Large intestine (tissue), 3 donors: ENCODE measurements at regions not wholly inside any gene's neighbourhood (a gene's known extent, or its start where the extent isn't known, plus 50 kb on each side); places are given as distances from the start of the nearest gene placed in this dataset.
A peak's percentile ranks its signal among the peaks of the same experiment; 100 is the strongest.

ENCODE experiments used
- DNase-seq, 2 donors: peaks; one replicate each; pipeline versions ENCODE4 v3.0.0 to v3.0.0-alpha.2; 2013
- H3K27ac ChIP-seq: one replicate; pipeline ENCODE4 v1.5.1; 2013; ENCODE audit warnings: low read length
- H3K27me3 ChIP-seq: 2 replicates; pipeline ENCODE4 v1.6.1; 2013; ENCODE audit warnings: low read length; ENCODE audit not compliant: control insufficient read depth, insufficient read depth
- H3K36me3 ChIP-seq: 2 replicates; pipeline ENCODE4 v1.6.1; 2013; ENCODE audit warnings: low read length; ENCODE audit not compliant: control insufficient read depth, insufficient read depth
- H3K4me1 ChIP-seq: one replicate; pipeline ENCODE4 v1.6.1; 2013; ENCODE audit warnings: low read length; ENCODE audit not compliant: control insufficient read depth, insufficient read depth
- H3K4me3 ChIP-seq: one replicate; pipeline ENCODE4 v1.5.1; 2013; ENCODE audit warnings: low read length
- H3K9me3 ChIP-seq: one replicate; pipeline ENCODE4 v1.6.1; 2013; ENCODE audit warnings: mild to moderate bottlenecking, low read depth, low read length, moderate library complexity; ENCODE audit not compliant: control insufficient read depth
- WGBS: methylation state at CpG from one replicate; pipeline ENCODE4 v1.1.5; 2013; ENCODE audit warnings: low lambda C conversion rate; ENCODE audit not compliant: insufficient coverage; 5-methylcytosine and 5-hydroxymethylcytosine counted together

DNA sequence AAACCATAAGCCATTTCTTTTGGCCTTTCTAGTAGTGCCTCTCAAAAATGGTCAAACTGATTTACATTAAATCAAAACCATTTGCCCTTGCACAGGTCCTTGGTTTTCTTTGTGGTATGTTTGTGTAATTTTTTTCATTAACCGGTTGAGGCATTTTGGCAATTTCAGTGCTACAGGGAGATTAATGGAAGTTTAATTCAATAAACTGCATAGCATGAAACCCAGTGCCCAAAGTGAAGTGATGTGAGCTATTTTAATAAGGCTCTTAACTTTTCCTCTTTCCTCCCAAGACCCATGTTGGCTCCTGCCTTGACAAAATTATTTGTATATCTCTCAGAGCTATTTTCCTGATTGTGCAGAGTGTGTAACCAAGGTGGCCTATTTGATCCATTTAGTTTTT lies 326.2 kb upstream of the SEMA6A start:
- no CpG with 5 or more reads among the region's 1 CpG for WGBS
- no peaks in the 10 kb centered on the region for H3K9me3 ChIP-seq

GRCh38 chr5:116898917-116899316 lies 324.3 kb upstream of the SEMA6A start:
- H3K4me3 ChIP-seq = no peak overlapping the region
- WGBS = 0% methylated on average over 1 of the region's 2 CpGs
- no peaks in the 10 kb centered on the region for H3K9me3 ChIP-seq
- no peaks in the 10 kb centered on the region for H3K27me3 ChIP-seq
- H3K36me3 ChIP-seq = no peaks in the 10 kb centered on the region
- DNase-seq = peak; percentile 12 to 57
- H3K27ac ChIP-seq = no peak overlapping the region
- no peaks in the 10 kb centered on the region for H3K4me1 ChIP-seq

More for the DNA sequence above, 326.2 kb upstream of the SEMA6A start:
- Histone ChIP-seq H3K4me1 (no peaks in the 10 kb centered on the region), H3K27me3 (no peaks in the 10 kb centered on the region), H3K27ac (no peak overlapping the region), H3K36me3 (no peaks in the 10 kb centered on the region), H3K4me3 (no peak overlapping the region)
- DNase-seq = no peak

- Histone ChIP-seq H3K27ac (no peak overlapping the region), H3K4me3 (no peak overlapping the region), H3K4me1 (no peaks in the 10 kb centered on the region), H3K27me3 (no peaks in the 10 kb centered on the region), H3K36me3 (no peaks in the 10 kb centered on the region), H3K9me3 (no peaks in the 10 kb centered on the region)
- no peak for DNase-seq
- 78% methylated on average over 3 of the region's 3 CpGs for WGBS
Measured at GRCh38 chr5:116897291-116897690, 322.7 kb upstream of the SEMA6A start.

DNA sequence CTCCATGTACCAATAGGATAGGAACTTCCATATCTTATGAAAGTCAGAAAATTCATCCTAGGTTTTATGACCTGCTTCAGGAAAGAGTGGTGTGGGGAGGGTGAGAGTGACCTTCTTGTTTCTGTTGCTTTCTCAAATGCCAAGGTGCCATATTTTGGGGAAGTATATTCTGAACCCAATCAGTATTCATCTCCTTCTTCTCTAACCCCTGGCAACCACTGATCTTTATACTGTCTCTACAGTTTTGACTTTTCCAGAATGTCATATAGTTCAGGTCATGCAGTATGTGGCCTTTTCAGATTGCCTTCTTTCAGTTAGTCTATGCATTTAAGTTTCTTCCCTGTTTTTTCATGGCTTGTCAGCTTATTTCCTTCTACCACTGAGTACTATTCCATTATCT lies 321.4 kb upstream of the SEMA6A start:
- H3K27me3 ChIP-seq = no peaks in the 10 kb centered on the region
- H3K4me1 ChIP-seq = no peaks in the 10 kb centered on the region
- no peaks in the 10 kb centered on the region for H3K36me3 ChIP-seq
- H3K9me3 ChIP-seq = no peaks in the 10 kb centered on the region
- no peak for DNase-seq
- H3K27ac ChIP-seq = no peak overlapping the region
- no peak overlapping the region for H3K4me3 ChIP-seq

DNA sequence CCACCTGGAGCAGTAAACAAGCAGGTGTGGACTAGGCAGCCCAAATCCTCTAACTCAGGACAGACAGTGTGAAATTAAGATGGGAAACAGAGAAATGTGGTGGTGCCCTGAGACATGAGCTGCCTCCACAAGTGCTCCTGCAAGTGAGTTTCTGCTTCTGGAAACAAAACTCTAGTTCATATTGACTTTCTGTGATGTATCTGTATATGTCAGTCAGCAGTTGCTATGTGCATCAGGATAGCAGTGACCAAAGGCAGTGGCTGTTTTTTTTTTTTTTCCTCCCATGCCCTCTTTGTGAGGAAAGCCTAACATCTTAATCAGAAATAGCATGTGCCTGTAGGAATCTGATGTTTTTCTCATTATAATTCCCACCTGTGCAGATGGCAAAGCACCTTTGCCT lies 318.4 kb upstream of the SEMA6A start:
- no peaks in the 10 kb centered on the region for H3K4me1 ChIP-seq
- H3K4me3 ChIP-seq = no peak overlapping the region
- H3K36me3 ChIP-seq = no peaks in the 10 kb centered on the region
- no peak overlapping the region for H3K27ac ChIP-seq
- H3K9me3 ChIP-seq = no peaks in the 10 kb centered on the region
- H3K27me3 ChIP-seq = no peaks in the 10 kb centered on the region
- no peak for DNase-seq

DNA sequence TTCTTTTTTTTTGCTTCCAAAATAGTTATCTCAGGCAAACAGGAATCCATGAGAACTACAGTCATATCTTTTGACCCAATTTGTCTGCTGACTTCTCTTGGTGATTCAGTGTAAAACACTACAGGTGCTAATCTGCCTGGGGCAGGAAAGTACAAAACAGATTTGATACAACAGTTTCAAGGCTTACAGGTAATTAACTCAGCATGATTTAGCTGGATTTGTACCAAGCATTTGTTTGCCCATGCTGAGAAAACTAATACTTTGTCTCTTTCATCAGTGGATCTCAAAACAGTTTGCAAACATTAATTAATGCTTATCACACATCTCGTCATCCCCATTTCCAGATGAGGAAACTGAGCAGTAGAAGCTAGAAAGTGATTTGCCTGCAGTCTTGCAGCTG lies 312.5 kb upstream of the SEMA6A start:
- no peak overlapping the region for H3K27ac ChIP-seq
- H3K36me3 ChIP-seq = no peaks in the 10 kb centered on the region
- H3K9me3 ChIP-seq = no peaks in the 10 kb centered on the region
- no peak overlapping the region for H3K4me3 ChIP-seq
- WGBS = no CpG with 5 or more reads among the region's 1 CpG
- DNase-seq = no peak
- H3K4me1 ChIP-seq = no peaks in the 10 kb centered on the region
- no peaks in the 10 kb centered on the region for H3K27me3 ChIP-seq

GRCh38 chr5:116885825-116886224 lies 311.2 kb upstream of the SEMA6A start:
- H3K4me3 ChIP-seq = no peak overlapping the region
- H3K36me3 ChIP-seq = no peaks in the 10 kb centered on the region
- no peak for DNase-seq
- no peaks in the 10 kb centered on the region for H3K9me3 ChIP-seq
- H3K27me3 ChIP-seq = no peaks in the 10 kb centered on the region
- no peaks in the 10 kb centered on the region for H3K4me1 ChIP-seq
- no peak overlapping the region for H3K27ac ChIP-seq

- Histone ChIP-seq H3K27ac (no peak overlapping the region), H3K4me1 (no peaks in the 10 kb centered on the region), H3K27me3 (no peaks in the 10 kb centered on the region), H3K9me3 (no peaks in the 10 kb centered on the region), H3K36me3 (no peaks in the 10 kb centered on the region), H3K4me3 (no peak overlapping the region)
- no CpG with 5 or more reads among the region's 2 CpGs for WGBS
- DNase-seq = no peak
Measured at GRCh38 chr5:116883875-116884274, 309.3 kb upstream of the SEMA6A start.

GRCh38 chr5:116881921-116882531 lies 307.4 kb upstream of the SEMA6A start:
- Histone ChIP-seq H3K4me1 (no peaks in the 10 kb centered on the region), H3K36me3 (no peaks in the 10 kb centered on the region), H3K27me3 (no peaks in the 10 kb centered on the region), H3K4me3 (no peak overlapping the region), H3K9me3 (no peaks in the 10 kb centered on the region), H3K27ac (no peak overlapping the region)
- no CpG with 5 or more reads among the region's 3 CpGs for WGBS
- DNase-seq = peak in 1 of 2 donors; percentile 6

DNA sequence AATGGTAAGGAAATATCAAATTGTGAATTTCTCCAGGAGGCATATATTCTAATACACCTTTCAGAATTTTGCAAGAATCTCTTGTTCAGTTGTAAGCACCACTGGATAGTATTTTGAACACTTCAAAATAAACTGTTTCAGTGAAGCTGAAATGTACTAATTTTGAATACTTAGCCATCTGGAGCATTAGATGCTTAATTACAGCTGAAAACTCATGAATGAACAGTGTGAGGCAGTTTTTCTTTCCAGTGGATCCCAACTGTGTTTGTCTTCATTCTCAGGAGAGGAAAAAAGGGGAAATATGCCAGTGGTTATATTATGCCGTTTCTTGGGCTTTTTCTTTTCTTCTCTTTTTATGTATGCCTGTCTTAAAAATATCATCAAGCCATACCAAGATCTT lies 306.0 kb upstream of the SEMA6A start:
- no peaks in the 10 kb centered on the region for H3K27me3 ChIP-seq
- WGBS = no CpG with 5 or more reads among the region's 1 CpG
- no peaks in the 10 kb centered on the region for H3K36me3 ChIP-seq
- H3K4me1 ChIP-seq = no peaks in the 10 kb centered on the region
- no peak for DNase-seq
- no peak overlapping the region for H3K4me3 ChIP-seq
- no peaks in the 10 kb centered on the region for H3K9me3 ChIP-seq
- H3K27ac ChIP-seq = no peak overlapping the region

DNA sequence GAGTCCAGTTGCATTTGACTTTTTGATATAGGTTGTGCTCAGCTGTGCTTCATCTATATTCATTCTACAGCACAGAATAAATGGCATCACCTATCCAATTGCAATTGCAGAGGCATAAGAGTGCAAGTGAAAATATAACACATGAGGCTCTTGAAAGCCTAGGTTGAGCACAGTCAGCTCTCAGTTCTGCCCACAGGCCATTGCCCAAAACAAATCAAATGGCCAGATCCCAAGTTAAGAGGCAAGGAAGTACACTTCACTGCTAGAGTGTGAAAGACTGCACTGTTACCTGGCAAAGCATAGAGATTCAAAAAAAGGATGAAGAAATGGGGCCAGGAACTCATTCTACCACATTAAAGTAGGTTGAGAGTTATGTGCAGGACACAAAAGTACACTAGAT lies 305.5 kb upstream of the SEMA6A start:
- H3K9me3 ChIP-seq = no peaks in the 10 kb centered on the region
- H3K27ac ChIP-seq = no peak overlapping the region
- H3K4me3 ChIP-seq = no peak overlapping the region
- no peaks in the 10 kb centered on the region for H3K4me1 ChIP-seq
- no peaks in the 10 kb centered on the region for H3K27me3 ChIP-seq
- no peaks in the 10 kb centered on the region for H3K36me3 ChIP-seq
- no peak for DNase-seq
